LNCAP (cell line): ENCODE measurements at regions not wholly inside any gene's neighbourhood (a gene's known extent, or its start where the extent isn't known, plus 50 kb on each side); places are given as distances from the start of the nearest gene placed in this dataset.

Source experiments
- TF ChIP-seq, protein P1 (sequence below): fragments of 450-650 bp; IDR thresholded peaks from 2 replicates; pipeline ENCODE4 v1.5.1; 2017; ENCODE audit warnings: mild to moderate bottlenecking

DNA sequence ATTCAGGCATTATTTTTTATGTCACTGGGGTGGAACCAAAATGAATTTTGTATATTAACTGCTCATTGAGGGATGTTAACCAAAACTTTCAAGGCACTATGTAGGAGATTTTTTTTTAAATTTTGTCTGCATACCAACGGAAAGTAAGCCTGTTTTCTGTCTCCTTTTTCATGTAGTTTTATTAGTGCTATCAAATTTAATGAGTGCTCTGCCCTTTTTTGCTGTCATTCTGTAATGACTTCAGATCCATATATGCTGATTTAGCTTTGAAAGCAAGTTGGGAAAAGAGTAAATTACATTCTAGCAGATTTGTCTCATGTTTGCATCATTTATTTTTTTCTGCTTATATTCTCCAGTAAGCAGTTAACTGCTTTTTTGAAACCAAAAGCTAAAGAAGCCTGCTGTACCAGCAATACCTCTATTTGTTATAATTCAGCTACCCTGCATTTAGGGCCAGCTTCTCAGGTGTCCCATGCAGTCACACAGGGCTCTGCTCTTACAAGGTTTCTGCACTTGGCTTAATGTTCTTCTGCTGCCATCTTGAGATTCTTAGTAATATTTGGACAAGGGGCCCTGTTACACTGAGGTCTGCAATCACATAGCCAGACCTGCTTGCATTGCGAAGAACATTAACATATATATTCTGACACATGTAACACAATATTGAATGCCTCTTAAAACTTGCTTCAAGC, 429.0 kb downstream of the UTRN start:
- TF ChIP-seq, protein P1, sequence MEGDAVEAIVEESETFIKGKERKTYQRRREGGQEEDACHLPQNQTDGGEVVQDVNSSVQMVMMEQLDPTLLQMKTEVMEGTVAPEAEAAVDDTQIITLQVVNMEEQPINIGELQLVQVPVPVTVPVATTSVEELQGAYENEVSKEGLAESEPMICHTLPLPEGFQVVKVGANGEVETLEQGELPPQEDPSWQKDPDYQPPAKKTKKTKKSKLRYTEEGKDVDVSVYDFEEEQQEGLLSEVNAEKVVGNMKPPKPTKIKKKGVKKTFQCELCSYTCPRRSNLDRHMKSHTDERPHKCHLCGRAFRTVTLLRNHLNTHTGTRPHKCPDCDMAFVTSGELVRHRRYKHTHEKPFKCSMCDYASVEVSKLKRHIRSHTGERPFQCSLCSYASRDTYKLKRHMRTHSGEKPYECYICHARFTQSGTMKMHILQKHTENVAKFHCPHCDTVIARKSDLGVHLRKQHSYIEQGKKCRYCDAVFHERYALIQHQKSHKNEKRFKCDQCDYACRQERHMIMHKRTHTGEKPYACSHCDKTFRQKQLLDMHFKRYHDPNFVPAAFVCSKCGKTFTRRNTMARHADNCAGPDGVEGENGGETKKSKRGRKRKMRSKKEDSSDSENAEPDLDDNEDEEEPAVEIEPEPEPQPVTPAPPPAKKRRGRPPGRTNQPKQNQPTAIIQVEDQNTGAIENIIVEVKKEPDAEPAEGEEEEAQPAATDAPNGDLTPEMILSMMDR, result no peak

DNA sequence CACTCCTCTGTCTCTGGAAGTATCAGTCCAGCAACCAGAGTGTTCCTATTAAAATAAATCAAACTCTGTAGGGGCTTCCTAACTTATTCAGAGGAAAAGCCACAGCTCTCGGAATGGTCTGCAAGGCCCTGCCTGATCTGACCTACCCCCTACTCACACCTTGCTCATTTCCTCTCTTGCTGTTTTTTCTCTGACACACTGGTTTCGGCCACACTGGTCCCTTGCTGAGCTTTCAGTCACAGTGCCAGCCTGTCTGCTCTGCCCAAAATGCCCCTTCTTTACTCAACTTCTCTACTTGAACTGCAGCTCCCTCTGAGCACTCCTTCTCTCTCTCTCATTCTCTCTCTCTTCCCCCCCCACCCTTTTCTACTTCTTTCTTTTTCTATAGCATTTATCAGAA, 430.2 kb downstream of the UTRN start:
- TF ChIP-seq, protein P1, result no peak

DNA sequence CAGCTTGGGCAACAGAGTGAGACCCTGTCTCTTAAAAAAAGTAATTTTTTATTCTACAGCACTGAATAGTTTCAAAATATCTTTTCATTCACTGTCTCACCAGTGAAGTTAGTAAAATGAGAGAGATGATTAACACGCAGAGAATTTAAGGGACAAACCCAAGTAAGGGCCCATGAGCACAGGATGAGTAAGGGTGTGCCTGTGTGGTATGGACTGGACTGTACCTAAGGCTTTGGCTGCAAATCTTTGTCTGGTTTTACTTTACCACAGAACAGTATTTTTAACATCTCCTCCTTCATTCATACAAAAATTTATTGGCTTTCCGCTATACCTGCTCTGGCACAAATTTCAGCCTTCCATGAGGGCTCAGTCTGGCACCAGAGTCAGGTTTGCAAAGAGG, 433.3 kb downstream of the UTRN start:
- TF ChIP-seq, protein P1, result no peak

DNA sequence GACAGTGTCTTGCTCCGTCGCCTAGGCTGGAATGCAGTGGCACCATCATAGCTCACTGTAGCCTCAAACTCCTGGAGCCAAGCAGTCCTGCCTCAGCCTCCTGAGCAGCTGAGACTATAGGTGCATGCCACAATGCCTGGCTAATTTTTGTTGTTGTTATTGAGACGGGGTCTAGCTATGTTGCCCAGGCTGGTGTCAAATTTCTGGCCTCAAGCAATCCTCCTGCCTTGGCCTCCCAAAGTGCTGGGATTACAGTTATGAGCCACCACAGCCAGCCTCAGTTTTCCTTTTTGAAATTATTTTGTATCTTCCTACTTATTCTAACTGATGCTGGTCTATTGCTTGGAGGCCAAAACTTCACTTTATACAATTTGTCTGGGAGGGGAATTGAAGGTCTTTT, 436.1 kb downstream of the UTRN start:
- TF ChIP-seq, protein P1, result no peak

DNA sequence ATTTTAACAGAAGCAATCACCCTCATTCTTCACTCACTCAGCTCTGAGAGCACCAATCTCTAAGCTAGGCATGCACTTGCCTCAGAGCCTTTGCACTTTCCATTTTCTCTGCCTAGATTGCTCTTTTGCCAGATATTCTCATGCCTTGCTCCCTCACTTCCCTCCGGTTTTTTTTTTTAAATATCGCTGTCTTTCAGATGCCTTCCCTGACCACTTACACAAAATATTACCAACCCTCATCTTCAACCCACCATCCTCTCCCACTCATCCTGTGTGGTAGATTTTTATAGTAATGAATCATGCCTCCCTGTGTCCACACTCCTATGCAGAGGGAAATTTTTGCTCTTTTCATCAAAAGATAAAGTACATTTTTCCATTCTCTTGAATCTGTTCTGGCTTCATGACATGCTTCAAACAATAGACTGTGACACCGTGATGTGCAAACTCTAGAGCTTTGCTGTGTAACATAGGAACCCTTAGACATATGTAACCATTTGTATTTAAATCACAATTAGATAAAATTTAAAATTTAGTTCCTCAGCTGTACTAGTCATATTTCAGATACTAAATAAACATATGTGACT, 437.1 kb downstream of the UTRN start:
- TF ChIP-seq, protein P1, result no peak

DNA sequence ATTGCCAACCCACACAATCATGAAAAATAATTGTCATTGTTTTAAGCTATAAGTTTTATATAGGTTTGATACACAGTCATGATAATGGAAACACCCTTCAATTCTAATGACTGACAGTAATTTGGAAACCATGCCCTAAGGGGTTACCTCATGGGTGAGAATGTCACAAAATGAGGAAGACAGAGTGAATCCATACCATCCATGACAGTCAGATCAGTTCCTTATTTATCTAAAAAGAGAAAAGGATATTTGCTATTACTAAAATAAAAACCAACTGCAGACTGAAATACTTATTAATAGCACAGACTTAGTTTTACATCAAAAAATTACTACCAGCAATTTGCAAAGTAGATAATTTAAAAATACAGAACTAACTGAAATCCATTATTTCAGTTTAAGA, 437.8 kb downstream of the UTRN start:
- TF ChIP-seq, protein P1, result no peak

DNA sequence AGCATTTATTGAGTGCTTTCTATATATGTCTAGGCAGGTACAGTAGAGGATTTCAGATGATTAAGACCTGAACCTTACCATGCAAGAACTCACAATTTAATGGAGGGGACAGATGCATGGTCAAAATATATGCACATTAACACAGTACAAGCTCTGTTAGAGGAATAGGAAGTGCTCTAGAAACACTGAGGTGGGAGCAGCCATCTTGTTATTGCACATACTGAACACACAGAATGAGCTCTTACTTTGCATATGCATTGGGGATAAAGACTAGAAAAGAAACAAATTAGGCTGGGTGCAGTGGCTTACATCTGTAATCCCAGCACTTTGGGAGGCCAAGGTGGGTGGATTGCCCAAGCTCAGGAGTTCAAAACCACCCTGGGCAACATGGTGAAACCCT, 438.3 kb downstream of the UTRN start:
- TF ChIP-seq, protein P1, result no peak

DNA sequence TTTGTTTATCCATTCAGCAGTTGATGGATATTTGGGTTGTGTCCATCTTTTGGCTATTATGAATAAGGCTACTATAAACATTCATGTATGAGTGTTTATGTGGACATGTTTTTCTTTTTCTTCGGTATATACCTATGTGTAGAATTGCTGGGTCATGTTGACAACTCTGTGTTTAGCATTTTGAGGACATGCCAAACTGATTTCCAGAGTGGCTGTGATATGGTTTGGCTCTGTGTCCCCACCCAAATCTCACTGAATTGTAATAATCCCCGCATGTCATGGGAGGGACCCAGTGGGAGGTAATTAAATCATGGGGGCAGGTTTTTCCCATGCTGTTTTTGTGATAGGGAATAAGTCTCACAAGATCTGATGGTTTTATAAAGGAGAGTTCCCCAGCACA, 439.7 kb downstream of the UTRN start:
- TF ChIP-seq, protein P1, result no peak
